GM21528 (cell line): ENCODE measurements at regions not wholly inside any gene's neighbourhood (a gene's known extent, or its start where the extent isn't known, plus 50 kb on each side); places are given as distances from the start of the nearest gene placed in this dataset.
A peak's percentile ranks its signal among the peaks of the same experiment; 100 is the strongest.

Experiments
- ATAC-seq: cut with Tn5 transposase; IDR thresholded peaks from one replicate; pipeline ENCODE4 v1.9.1; 2021; ENCODE audit warnings: mild to moderate bottlenecking, moderate library complexity; ENCODE audit not compliant: unreplicated experiment, low FRiP score

DNA sequence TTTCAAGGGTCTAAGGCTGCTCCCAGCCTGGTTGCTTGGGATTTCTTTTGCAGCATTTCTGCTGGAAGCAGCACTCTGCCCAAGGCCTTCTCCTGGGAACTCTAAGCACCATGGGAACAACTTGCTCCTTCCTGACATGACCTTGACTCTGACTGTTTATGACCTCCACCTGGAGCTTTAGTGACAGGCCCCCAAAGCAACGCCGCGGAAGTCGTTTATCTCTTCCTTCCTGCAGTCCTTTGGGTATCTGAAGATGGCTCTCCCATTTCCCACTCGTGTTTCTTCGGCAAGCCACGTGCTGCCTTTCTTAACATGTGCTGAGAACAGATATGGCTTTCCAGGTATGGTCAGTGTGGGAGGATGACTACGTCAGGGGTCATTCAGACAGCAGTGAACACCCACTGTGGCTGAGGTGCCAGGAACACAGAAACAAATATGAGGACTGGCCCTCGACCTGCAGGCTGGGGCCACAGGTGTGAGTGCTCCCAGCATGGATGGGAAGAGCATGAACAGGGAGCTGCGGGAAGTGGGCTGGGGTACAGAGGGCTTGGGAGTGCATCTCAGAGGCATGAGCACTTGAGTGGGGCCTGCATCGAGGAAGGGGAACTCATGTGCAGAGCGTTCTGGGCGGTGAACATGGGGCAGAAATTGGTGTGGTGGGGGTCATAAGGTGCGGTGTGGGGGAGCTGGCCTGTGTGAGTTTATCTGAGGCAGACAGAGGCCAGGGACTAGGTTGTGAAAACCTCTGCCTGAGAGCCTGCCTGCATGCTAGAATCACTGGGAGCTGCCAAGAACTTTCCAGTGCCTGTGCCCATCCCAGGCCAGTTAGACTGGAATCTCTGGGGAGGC lies 140.5 kb downstream of the TSN start:
- ATAC-seq = no peak

- peak; percentile 67 for ATAC-seq
These were observed 142.0 kb downstream of the TSN start for GRCh38 chr2:121897335-121897970.

- no peak for ATAC-seq
These were observed 143.0 kb downstream of the TSN start for GRCh38 chr2:121898483-121898882.

- no peak for ATAC-seq
These were observed 144.9 kb downstream of the TSN start for GRCh38 chr2:121900391-121900790.

GRCh38 chr2:121902171-121902591 lies 146.7 kb downstream of the TSN start:
- no peak for ATAC-seq

DNA sequence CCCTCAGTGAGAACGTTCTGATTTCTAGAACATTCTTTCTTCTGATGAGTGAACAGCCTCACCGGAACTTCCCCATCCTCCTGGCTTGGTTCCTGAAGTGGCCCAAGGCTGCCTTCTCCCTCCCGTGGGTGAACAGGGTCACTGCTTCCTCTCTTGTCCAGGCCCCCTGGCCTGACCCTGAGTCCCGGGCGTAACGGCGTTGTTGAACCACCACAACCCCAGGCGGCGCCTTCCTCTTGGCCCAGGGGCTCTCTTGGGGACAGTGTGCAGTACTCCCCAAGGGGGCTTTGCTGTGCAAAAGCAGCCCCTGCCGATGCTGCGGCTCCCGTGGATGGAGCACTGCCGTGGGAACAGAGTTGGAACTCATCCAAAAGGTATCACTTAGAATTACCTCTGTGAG lies 147.2 kb downstream of the TSN start:
- no peak for ATAC-seq

DNA sequence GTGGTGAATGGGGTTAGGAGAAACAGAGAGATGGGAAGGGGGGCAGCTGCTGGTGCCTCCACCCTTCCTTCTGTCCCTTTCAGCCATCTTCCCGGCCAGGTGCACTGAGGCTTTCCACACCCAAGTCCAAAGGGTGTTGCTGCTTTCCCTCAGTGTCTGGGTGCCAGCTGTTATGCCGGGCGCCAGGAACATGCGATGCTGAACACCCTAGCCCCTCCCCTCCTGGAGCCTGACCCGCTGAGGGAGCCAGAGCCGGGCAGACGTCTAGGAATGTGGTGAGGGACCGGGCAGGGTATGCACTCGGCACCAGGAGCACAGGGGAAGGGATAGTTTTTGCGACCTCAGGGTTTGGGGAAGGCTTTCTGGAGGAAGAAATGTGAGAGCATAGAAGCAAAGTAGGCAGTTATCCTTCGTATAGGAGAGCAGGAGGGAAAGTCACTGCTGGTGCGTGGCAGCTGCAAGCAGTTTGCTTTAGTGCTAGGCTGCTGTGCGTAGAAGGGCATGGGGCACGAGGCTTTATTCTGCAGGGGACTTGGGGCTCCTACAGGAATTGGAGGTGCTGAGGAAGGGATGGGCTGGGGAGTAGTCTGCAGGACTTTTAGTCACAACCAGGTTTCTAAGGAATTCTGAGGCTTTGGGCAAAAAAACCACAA lies 147.7 kb downstream of the TSN start:
- ATAC-seq = no peak

GRCh38 chr2:121904656-121905055 lies 149.2 kb downstream of the TSN start:
- no peak for ATAC-seq

DNA sequence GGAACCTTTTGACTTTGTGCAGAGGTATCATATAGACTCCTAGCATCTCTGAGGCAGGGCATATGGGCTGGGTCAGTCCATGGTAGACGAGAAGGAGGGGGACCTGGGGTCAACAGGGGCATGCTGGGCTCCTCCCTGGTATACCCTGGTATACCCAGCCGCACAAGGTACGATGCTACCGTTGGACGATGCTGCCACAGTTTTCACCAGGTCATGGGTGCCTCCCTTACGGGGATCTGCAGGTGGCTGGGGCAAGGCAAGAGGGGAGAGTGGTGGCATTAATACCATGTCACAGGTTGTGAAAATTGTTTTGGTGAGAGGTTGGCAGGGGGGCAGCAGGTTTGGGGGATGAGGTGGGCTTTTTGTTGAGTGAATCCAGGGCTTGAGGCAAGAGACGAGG lies 149.8 kb downstream of the TSN start:
- ATAC-seq = no peak

- ATAC-seq = no peak
These were observed 150.7 kb downstream of the TSN start for GRCh38 chr2:121906170-121906569.

DNA sequence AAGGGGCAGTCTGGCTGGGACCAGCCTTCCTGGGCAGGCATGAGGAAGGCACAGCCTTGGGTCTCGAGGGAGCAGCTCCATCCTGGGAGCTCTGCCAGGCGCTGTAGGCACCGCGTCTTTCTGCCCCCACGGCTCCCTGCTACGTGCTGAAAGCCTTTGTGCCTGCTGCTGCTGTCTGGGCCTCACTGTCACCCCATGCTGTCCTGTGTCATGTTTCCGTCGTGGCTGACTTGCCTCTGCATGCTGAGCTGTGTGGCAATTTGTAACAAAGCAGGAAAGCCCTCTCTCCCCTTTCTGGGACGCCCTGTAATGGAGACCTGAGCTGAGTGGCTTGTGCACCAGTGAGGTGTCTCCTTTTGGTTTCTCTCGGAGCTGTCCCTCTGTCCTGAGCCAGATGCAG lies 152.5 kb downstream of the TSN start:
- ATAC-seq = no peak

GRCh38 chr2:121910139-121910538 lies 154.7 kb downstream of the TSN start:
- ATAC-seq = no peak

GRCh38 chr2:121911036-121911435 lies 155.6 kb downstream of the TSN start:
- ATAC-seq = no peak

DNA sequence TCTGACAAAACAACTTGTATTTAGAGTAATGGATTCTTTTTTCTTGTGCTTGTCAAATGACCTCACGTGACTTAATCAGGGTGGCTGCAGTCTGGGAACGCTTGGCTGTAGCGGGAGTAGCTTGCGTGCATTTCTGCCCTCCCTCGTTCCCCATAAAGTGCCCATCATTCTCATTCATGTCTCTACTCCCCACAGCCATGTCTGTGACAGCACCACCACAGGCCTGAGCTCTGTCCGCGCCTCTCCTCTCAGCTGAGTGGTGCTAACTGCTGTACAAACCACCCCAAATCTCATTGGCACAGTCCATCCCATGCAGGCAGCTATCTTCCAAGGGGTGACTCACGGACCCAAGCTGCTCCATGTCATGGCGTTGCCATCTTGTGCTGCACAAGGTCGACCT lies 161.7 kb downstream of the TSN start:
- ATAC-seq = no peak

DNA sequence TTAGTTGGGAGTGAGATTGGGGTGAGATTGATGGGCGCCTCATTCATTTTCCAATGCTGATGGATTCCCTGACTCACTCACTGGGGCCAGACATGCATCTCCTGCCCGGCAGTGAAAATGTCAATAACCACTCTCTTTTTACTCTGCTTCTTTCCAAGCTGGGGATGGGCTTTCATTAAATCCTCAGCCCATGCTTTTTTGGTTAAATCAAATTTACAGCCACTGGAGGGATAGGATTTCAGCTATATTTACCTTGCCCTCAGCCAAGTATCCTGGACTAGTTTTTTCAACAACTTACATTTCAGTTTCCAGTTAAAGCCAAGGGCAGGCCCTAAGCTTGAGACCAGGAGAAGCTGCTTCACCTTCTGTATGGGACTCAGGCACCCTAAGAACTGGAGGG lies 162.8 kb downstream of the TSN start:
- no peak for ATAC-seq

DNA sequence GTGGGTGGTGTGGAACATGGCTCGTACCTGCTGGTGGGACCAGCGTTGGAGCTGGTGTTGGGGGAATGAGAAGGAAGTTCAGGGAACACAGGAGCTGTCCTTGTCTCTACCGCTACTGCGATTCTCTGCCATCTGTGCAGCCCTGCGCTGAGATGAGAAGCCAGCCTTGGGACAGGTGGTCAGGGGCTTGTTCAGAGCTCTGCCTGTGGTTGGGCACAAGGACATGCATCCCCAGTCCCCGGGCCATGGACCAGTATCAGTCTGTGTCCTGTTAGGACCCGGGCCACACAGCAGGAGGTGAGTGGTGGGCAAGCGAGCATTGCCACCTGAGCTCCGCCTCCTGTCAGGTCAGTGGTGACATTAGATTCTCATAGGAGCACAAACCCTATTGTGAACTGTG lies 164.4 kb downstream of the TSN start:
- ATAC-seq = no peak

- ATAC-seq = no peak
These were observed 170.0 kb downstream of the TSN start for GRCh38 chr2:121925466-121925865.

- no peak for ATAC-seq
These were observed 187.8 kb downstream of the TSN start for GRCh38 chr2:121943285-121943684.

DNA sequence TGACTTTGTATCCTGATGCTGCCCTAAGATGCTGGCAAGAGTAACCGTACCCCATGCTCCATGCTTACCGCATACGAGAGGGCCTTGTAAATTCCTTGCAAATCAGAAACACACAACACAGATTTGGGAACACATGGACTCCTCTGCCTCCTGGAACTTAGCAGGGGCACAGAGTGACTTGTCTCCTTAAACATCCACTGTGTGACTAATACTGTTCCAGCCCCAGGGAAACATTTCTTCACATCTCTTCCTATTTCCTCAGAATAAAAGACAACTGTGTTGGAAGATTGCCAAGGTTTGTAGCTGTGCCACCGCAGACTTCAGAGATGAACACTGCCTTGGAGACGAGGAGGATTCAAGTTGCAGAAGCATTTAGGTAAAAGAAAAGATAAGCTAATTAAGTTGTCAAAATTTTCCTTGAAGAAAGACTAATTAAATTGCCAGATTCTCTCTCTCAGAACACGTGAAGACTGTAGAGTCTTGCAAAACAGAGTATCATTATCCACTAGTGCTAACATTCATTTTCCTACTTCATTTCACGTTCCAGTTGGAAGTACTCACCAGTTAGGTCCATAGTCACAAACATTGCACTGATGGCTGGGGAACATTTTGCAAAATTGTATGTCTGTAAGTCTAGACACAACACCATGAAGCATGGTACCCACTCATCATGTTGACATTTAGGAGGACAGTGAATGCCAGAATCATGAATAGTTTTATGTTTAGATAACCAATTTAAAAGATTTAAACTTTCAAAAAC lies 188.8 kb downstream of the TSN start:
- ATAC-seq = no peak

DNA sequence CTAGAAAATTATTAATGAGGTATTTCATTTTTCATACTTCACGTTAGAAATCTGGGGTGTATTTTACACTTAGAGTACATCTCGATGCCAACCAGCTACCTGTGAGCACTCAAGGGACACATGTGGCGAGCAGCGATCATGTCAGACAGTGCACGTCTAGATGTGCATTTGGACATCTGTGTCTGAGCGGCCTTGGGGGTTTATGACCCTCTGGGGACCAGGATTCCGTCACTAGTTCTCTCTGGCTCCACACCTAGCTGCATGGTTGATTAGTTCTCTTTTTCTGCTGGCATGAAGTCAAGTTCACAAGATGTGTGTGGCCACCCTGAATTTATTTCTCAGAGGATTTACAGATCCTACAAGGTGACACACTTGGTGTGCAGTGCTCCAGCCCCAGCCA lies 192.2 kb downstream of the TSN start:
- no peak for ATAC-seq

DNA sequence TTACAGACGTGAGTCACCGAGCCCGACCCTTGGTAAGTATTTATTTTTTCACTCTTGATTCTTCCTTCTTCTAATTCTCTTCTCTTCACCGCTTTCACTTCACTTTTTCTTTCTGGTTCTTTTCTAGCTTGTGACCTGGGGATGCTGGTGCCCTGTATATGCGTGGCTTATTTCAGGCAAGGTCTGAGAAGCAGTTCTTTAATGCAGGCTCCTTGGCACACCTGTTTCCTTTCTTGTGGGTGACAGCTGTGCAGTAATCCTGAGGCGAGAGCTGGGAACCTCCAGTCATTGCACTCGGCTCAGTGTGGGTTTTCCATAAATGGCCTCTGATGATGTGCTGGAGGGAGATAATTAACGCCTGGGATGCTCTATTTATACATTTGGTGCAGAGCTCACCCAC lies 193.8 kb downstream of the TSN start:
- ATAC-seq = no peak
